Fibroblast of lung (primary cell): ENCODE measurements at regions not wholly inside any gene's neighbourhood (a gene's known extent, or its start where the extent isn't known, plus 50 kb on each side); places are given as distances from the start of the nearest gene placed in this dataset.

ENCODE experiments used
- DNase-seq, 2 donors: peaks; one replicate each; pipeline versions ENCODE4 v3.0.0 to v3.0.0-alpha.2; 2010; ENCODE audit warnings: low read depth in 2 of 2
- H2AFZ ChIP-seq: 2 replicates; pipeline ENCODE4 v1.5.1; 2012; ENCODE audit warnings: low read length, control low read depth, inconsistent platforms
- H3K27ac ChIP-seq: 2 replicates; pipeline ENCODE4 v1.5.1; 2011; ENCODE audit warnings: low read length, control low read depth; ENCODE audit not compliant: insufficient read depth
- H3K27me3 ChIP-seq: 2 replicates; pipeline ENCODE4 v1.5.1; 2011; ENCODE audit warnings: mild to moderate bottlenecking, low read length; ENCODE audit not compliant: control insufficient read depth, insufficient read depth
- H3K36me3 ChIP-seq: 2 replicates; pipeline ENCODE4 v1.5.1; 2011; ENCODE audit warnings: low read length; ENCODE audit not compliant: control insufficient read depth, insufficient read depth
- H3K4me1 ChIP-seq: 2 replicates; pipeline ENCODE4 v1.5.1; 2011; ENCODE audit warnings: low read length; ENCODE audit not compliant: control insufficient read depth, insufficient read depth; ENCODE audit errors: extremely low read depth
- H3K4me2 ChIP-seq: 2 replicates; pipeline ENCODE4 v1.5.1; 2011; ENCODE audit warnings: low read length, control low read depth; ENCODE audit not compliant: insufficient read depth; ENCODE audit errors: extremely low read depth
- H3K4me3 ChIP-seq, 4 experiments: fragments of 200-600 bp in 1 of 4; sonication (generic) in 1 of 4; replicated peaks in 1 of 4; 2 replicates each; pipeline ENCODE4 v1.5.1; 2011 to 2016; ENCODE audit warnings: low read length in 4 of 4, low read depth in 3 of 4, mild to moderate bottlenecking in 3 of 4, control low read depth in 2 of 4, inconsistent platforms in 1 of 4, mixed read lengths in 1 of 4; ENCODE audit not compliant: insufficient read depth in 1 of 4; ENCODE audit errors: control extremely low read depth in 1 of 4
- H3K79me2 ChIP-seq: 2 replicates; pipeline ENCODE4 v1.5.1; 2012; ENCODE audit warnings: mild to moderate bottlenecking, low read length, inconsistent platforms; ENCODE audit not compliant: control insufficient read depth, insufficient read depth
- H3K9ac ChIP-seq: 2 replicates; pipeline ENCODE4 v1.5.1; 2011; ENCODE audit warnings: mild to moderate bottlenecking, low read length, control low read depth; ENCODE audit not compliant: insufficient read depth
- H3K9me3 ChIP-seq: 2 replicates; pipeline ENCODE4 v1.5.1; 2012; ENCODE audit warnings: low read depth, low read length; ENCODE audit not compliant: control insufficient read depth, insufficient read depth
- H4K20me1 ChIP-seq: 2 replicates; pipeline ENCODE4 v1.5.1; 2011; ENCODE audit warnings: low read length; ENCODE audit not compliant: control insufficient read depth, insufficient read depth; ENCODE audit errors: extremely low read depth
- EZH2 ChIP-seq: IDR thresholded peaks from 2 replicates; pipeline ENCODE4 v1.5.1; 2012; ENCODE audit warnings: low read length, control low read depth, mild to moderate bottlenecking; ENCODE audit errors: missing control alignments
- TF ChIP-seq, protein P1 (sequence below), 2 donors: IDR thresholded peaks in 1 of 2; conservative IDR thresholded peaks in 1 of 2; 1 replicate in 1 of 2; 2 replicates in 1 of 2; pipeline ENCODE4 v1.5.1; 2011 to 2012; ENCODE audit warnings: low read length in 2 of 2, control low read depth in 1 of 2, inconsistent platforms in 1 of 2, low read depth in 1 of 2, mild to moderate bottlenecking in 1 of 2

DNA sequence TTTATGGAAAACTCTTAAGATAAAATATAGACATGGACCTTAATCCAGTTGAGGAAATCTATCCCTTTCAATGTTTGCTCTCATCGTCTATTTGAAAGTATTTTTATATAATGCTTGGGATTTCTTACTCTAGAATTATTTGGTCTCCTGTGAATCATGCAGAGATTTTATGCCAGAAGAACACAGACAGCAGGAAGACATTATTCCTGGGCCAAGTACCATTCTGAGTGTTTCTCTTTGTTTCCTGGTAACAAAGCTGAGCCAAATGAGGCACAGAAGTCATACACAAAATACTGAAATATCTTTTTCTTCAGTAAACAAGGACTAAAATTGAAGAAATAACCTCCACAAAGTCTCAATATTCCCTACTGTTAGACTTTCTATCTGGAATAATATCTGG, 538.2 kb upstream of the EYS start:
- H2AFZ ChIP-seq, result no peak overlapping the region
- no peaks in the 10 kb centered on the region for H3K27me3 ChIP-seq
- H3K4me3 ChIP-seq, result no peak overlapping the region
- no peak overlapping the region for H3K4me2 ChIP-seq
- TF ChIP-seq, protein P1, sequence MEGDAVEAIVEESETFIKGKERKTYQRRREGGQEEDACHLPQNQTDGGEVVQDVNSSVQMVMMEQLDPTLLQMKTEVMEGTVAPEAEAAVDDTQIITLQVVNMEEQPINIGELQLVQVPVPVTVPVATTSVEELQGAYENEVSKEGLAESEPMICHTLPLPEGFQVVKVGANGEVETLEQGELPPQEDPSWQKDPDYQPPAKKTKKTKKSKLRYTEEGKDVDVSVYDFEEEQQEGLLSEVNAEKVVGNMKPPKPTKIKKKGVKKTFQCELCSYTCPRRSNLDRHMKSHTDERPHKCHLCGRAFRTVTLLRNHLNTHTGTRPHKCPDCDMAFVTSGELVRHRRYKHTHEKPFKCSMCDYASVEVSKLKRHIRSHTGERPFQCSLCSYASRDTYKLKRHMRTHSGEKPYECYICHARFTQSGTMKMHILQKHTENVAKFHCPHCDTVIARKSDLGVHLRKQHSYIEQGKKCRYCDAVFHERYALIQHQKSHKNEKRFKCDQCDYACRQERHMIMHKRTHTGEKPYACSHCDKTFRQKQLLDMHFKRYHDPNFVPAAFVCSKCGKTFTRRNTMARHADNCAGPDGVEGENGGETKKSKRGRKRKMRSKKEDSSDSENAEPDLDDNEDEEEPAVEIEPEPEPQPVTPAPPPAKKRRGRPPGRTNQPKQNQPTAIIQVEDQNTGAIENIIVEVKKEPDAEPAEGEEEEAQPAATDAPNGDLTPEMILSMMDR (conservative IDR thresholded peaks at IDR 0.05 in 1 of 2, IDR thresholded peaks at IDR 0.05 in 1 of 2; ENCODE audit: low read depth in 1 of 2, low read length in 2 of 2), result no peak
- TF ChIP-seq EZH2, result no peak
- H3K79me2 ChIP-seq, result no peaks in the 10 kb centered on the region
- no peak overlapping the region for H3K9ac ChIP-seq
- no peaks in the 10 kb centered on the region for H4K20me1 ChIP-seq
- H3K27ac ChIP-seq, result no peak overlapping the region
- no peaks in the 10 kb centered on the region for H3K4me1 ChIP-seq
- no peaks in the 10 kb centered on the region for H3K9me3 ChIP-seq
- DNase-seq, result no peak
- no peaks in the 10 kb centered on the region for H3K36me3 ChIP-seq

DNA sequence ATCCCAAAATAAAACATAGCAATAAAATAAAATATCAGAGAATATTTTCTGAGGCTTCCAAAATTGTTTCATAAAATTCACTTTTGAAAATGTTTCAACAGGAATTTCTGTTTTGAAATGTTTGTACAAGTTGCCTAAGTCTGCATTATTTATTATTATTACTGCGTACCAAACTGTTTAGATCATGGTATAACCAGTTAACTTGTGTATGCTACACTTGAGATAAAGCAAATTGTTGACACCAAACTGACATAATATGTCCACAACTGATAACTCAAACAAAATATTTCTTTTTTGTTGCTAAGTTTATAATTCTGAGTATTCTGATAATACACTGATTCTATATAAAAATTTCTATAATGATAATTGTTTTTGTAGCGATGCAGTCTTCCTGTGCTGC, 531.8 kb upstream of the EYS start:
- no peak overlapping the region for H2AFZ ChIP-seq
- H3K79me2 ChIP-seq, result no peaks in the 10 kb centered on the region
- no peak overlapping the region for H3K27ac ChIP-seq
- no peak overlapping the region for H3K4me3 ChIP-seq
- no peaks in the 10 kb centered on the region for H3K4me1 ChIP-seq
- H3K36me3 ChIP-seq, result no peaks in the 10 kb centered on the region
- H4K20me1 ChIP-seq, result no peaks in the 10 kb centered on the region
- DNase-seq, result peak in 1 of 2 donors; percentile 74
- H3K9ac ChIP-seq, result no peak overlapping the region
- H3K4me2 ChIP-seq, result no peak overlapping the region
- H3K9me3 ChIP-seq, result no peaks in the 10 kb centered on the region
- H3K27me3 ChIP-seq, result no peaks in the 10 kb centered on the region
- TF ChIP-seq EZH2, result no peak
- TF ChIP-seq, protein P1 (conservative IDR thresholded peaks at IDR 0.05 in 1 of 2, IDR thresholded peaks at IDR 0.05 in 1 of 2; ENCODE audit: low read depth in 1 of 2, low read length in 2 of 2), result no peak

DNA sequence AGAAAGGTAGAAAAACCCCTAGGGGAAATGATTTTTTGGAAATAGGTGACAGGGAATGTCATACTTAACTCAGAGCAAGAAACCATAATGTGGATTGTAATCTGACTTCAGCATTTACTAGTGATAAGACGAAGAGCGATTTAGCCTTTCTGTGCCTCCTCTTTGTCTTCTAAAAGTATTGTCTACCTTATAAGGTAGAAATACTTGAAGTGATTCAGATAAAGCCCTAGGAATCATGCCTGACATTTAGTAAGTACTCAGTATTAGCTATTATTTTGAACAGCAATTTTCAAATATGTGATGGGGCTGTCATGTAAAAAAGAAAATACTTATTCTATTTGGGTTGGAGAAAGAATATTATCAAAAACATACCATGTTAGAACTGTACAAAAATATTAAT, 525.9 kb upstream of the EYS start:
- H3K9ac ChIP-seq, result no peak overlapping the region

More for the DNA sequence above, 525.9 kb upstream of the EYS start:
- TF ChIP-seq EZH2, result no peak
- TF ChIP-seq, protein P1 (conservative IDR thresholded peaks at IDR 0.05 in 1 of 2, IDR thresholded peaks at IDR 0.05 in 1 of 2; ENCODE audit: low read depth in 1 of 2, low read length in 2 of 2), result no peak
- no peak overlapping the region for H3K4me2 ChIP-seq
- H3K36me3 ChIP-seq, result no peaks in the 10 kb centered on the region
- H3K79me2 ChIP-seq, result no peaks in the 10 kb centered on the region
- H3K9me3 ChIP-seq, result no peaks in the 10 kb centered on the region
- no peaks in the 10 kb centered on the region for H3K27me3 ChIP-seq
- no peak overlapping the region for H3K4me3 ChIP-seq
- no peaks in the 10 kb centered on the region for H3K4me1 ChIP-seq
- no peak overlapping the region for H3K27ac ChIP-seq
- no peak for DNase-seq
- H4K20me1 ChIP-seq, result no peaks in the 10 kb centered on the region
- no peak overlapping the region for H2AFZ ChIP-seq
